ENCODE measurements at regions not wholly inside any gene's neighbourhood (a gene's known extent, or its start where the extent isn't known, plus 50 kb on each side); places are given as distances from the start of the nearest gene placed in this dataset.

GRCh38 chr7:17123020-17123419 is 175.4 kb upstream of the AHR start:
- intact Hi-C loops (cut with DNase I), result no loop called here
- no peak for DNase-seq

GRCh38 chr7:17126413-17127268 is 171.8 kb upstream of the AHR start:
- ATAC-seq (no peak), DNase-seq (no peak)
- no peak overlapping the region for H3K4me3 ChIP-seq
- H3K27ac ChIP-seq, result no peak overlapping the region
- H3K9me3 ChIP-seq, result no peaks in the 10 kb centered on the region
- intact Hi-C loops (cut with DNase I), result no loop called here
- H3K36me3 ChIP-seq, result no peaks in the 10 kb centered on the region
- peaks cover 12% of the 10 kb centered on the region for H3K4me1 ChIP-seq
- no peaks in the 10 kb centered on the region for H3K27me3 ChIP-seq (ENCODE audit: low read depth)
- TF ChIP-seq CTCF (IDR thresholded peaks at IDR 0.05), result no peak

More at GRCh38 chr7:17123020-17123419, 175.4 kb upstream of the AHR start:
- no peak overlapping the region for H3K27ac ChIP-seq
- H3K36me3 ChIP-seq, result no peaks in the 10 kb centered on the region
- no peak overlapping the region for H3K4me3 ChIP-seq
- H3K9me3 ChIP-seq, result no peaks in the 10 kb centered on the region
- H3K4me1 ChIP-seq, result peaks cover 8% of the 10 kb centered on the region
- peak in 1 of 2 donors; percentile 60 for ATAC-seq
- no peaks in the 10 kb centered on the region for H3K27me3 ChIP-seq (ENCODE audit: low read depth)
- TF ChIP-seq CTCF (IDR thresholded peaks at IDR 0.05), result no peak

- Histone ChIP-seq H3K36me3 (no peaks in the 10 kb centered on the region), H3K4me3 (no peak overlapping the region), H3K4me1 (peaks cover 4% of the 10 kb centered on the region), H3K27me3 (ENCODE audit: low read depth) (no peaks in the 10 kb centered on the region), H3K27ac (no peak overlapping the region), H3K9me3 (no peaks in the 10 kb centered on the region)
- DNase-seq (no peak), ATAC-seq (no peak)
- intact Hi-C loops (cut with DNase I), result no loop called here
- no peak for TF ChIP-seq CTCF (IDR thresholded peaks at IDR 0.05)
Measured at GRCh38 chr7:17129218-17129617, 169.2 kb upstream of the AHR start.

- Histone ChIP-seq H3K27me3 (ENCODE audit: low read depth) (no peaks in the 10 kb centered on the region), H3K4me1 (peaks cover 4% of the 10 kb centered on the region), H3K9me3 (no peaks in the 10 kb centered on the region), H3K36me3 (no peaks in the 10 kb centered on the region), H3K4me3 (peak overlapping the region; percentile 22), H3K27ac (peak overlapping the region; percentile 31)
- intact Hi-C loops (cut with DNase I), result no loop called here
- no peak for TF ChIP-seq CTCF (IDR thresholded peaks at IDR 0.05)
- ATAC-seq (peak; percentile 88 to 89), DNase-seq (no peak)
Measured at GRCh38 chr7:17130281-17131059, 168.0 kb upstream of the AHR start.

- peak overlapping the region; percentile 31 for H3K27ac ChIP-seq
- H3K36me3 ChIP-seq, result no peaks in the 10 kb centered on the region
- no peak for DNase-seq
- TF ChIP-seq CTCF (IDR thresholded peaks at IDR 0.05), result no peak
- H3K4me3 ChIP-seq, result peak overlapping the region; percentile 22
- peak in 1 of 2 donors; percentile 22 for ATAC-seq
- intact Hi-C loops (cut with DNase I), result no loop called here
- no peaks in the 10 kb centered on the region for H3K27me3 ChIP-seq (ENCODE audit: low read depth)
- H3K9me3 ChIP-seq, result no peaks in the 10 kb centered on the region
- peaks cover 4% of the 10 kb centered on the region for H3K4me1 ChIP-seq
Measured at GRCh38 chr7:17131060-17131345, 167.4 kb upstream of the AHR start.

All from lower lobe of right lung (tissue), 2 donors.